ENCODE measurements at regions not wholly inside any gene's neighbourhood (a gene's known extent, or its start where the extent isn't known, plus 50 kb on each side); places are given as distances from the start of the nearest gene placed in this dataset.

DNA sequence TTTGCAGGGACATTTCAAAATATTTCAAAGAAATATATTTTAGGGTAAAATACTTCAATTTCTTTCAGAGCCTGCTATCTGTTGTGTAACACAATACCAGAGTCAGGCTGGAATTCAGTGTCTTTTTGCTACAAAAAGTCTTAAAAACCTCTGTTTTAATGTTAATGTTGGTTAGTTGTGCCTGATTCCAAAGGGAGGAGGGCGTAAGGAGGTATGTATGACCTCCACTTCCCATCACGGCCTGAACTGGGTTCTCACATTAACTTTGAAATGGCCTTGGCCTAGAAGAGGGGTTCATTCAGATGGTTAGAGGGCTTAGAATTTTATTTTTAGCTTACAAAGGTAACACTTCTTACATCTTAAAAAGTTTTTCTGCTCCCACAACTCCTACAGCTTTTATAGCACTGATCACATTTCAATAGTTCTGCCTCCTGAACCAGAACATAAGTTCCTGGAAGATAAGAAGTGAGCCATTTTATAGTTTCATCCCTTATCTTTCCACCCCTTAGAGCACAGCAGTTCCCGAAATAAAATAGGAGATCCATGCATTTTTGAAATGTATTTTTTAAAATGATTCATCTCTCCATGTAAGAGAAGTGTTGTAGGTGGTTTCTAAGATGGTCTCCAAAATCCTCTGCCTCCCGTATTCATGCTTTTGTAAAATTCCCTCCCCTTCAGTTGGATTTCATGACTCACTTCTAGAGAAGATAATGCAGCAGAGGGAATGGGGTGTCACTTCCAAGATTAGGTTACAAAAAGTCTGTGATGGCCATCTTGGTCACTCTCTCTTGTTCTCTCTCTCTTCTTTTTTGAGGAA lies 543.1 kb upstream of the NECTIN3 start:
- no peak for DNase-seq (ENCODE audit: low read depth)

DNA sequence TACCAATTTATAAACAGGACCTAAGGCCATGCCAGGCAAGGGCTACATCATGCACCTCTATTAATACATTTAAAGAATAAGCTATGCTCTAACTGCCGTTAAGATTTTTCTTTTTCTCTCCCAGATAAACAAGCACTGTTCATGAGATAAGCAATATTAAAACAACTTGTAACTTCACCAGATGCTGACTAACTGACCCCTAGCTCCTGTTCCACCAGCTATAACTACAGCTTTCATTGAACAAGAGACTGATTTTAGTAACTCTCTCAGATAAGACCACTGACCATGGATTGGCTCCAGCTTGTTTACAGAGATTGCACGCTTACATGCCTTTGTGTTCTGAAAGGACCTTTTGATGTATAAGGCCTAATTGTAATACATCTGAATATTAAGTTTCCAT lies 540.7 kb upstream of the NECTIN3 start:
- DNase-seq (ENCODE audit: low read depth): no peak

DNA sequence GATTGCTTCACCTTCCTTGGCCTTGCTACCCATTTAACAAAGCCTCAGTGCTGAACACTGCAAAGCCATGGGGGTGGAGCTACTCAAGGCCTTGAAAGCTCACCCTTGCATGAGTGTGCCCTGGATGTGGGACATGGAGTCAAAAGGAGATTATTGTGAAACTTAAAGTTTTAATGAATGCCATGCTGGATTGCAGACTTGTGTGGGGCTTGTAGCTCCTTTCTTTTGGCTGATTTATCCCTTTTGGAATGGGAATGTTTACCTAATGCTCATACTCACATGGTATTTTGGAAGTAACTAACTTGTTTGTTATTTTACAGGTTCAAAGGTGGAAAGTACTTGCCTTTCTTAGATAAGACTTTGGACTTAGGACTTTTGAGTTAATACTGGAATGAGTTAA lies 538.5 kb upstream of the NECTIN3 start:
- DNase-seq (ENCODE audit: low read depth): no peak

DNA sequence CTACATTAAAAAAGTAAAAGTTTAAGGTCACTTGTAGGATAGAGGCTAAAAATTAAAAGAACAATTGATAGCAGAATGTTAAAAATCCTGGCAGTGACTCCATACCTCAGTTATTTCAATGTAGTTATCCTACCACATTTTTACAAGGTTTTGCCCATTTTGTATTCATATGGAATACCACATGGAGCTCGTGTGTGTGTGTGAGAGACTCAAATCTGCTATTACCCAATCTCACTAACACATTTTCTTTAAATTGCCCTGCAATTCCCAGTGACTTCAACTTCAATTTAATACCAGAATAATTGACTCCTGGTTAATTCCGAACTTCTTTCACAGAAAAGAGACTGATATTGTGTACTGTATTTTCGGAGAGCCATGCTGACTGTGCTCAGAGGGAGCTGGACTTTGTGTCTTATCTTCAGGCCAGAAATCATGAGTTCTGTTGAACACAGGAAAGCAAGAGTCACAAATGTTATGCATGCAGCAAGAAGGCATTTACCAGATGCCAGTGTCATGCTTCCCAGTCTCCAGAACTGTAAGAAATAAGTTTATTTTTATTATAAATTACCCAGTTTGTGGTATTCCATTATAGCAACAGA lies 529.0 kb upstream of the NECTIN3 start:
- DNase-seq (ENCODE audit: low read depth): no peak

DNA sequence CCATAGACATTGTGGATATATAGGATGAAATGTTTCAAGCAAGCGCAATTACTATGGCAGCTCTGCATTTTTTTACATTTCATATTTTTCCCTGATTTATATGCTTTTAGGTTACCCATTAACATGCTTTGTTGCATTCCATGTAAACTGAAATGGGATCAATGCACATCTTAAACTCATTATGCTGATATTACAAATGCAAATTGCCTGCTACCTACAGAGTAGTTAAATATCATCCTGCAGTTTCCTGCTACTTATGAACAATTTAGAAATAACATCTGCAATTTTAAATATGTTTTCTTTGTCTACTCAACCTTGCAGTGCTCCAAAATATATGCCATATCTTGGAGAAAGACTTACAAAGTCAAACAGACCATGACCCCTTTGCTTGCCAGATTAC lies 526.9 kb upstream of the NECTIN3 start:
- no peak for DNase-seq (ENCODE audit: low read depth)

DNA sequence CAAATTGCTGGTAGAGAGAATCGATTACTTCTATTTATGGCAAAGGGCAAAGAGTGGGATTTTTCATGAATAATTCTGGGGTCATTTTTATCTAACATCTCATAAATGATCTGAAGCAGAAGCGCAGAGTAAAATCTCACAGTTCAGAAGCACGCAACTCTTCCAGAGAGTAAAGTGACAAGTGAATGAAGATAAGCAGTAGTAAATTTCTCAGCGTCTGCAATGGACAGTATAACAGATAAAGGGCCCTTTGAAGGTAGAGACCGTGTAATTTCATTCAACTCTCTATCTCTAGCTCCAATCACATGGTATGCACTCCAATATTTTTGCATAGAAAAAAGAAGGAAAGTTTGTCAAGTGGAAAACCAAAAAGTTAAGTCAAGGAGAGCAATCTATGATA lies 521.1 kb upstream of the NECTIN3 start:
- no peak for DNase-seq (ENCODE audit: low read depth)

DNA sequence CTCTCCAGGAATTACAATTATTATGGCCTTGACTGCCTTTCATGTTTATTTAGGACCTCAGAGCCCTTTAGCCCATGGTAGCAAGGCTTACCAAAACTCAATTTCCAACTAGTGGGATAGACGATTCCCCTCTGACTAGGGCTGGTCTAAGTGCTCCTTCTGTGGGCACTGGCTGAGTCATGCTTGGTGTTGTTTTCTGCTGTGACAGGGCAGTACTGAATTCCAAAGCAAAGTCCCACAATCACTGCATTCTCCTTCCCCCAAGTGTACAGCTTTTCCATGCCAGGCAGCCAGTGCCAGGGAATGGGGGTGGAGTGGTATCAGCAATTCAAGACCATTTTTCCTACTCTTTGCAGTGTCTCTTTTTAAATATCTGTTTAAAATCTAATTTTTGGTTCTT lies 509.0 kb upstream of the NECTIN3 start:
- DNase-seq (ENCODE audit: low read depth): no peak

DNA sequence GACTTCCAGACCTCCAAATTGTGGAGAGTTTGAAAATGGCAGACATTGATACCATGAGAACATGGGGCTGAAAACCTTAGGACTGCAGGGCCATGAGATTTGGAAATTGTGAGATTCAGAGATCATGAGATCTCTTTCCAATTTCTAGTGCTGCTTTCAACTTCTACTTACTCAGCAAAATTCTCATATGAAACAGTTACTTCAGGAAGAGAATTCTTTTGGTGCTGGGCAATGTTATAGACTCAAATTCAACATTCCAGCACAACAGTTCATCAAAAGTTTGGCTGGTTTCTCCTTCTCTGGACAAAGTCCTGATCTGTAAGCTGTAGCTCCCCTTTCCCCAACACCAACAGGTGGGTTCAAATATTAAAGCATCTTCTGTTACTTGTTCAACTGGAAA lies 506.9 kb upstream of the NECTIN3 start:
- no peak for DNase-seq (ENCODE audit: low read depth)

DNA sequence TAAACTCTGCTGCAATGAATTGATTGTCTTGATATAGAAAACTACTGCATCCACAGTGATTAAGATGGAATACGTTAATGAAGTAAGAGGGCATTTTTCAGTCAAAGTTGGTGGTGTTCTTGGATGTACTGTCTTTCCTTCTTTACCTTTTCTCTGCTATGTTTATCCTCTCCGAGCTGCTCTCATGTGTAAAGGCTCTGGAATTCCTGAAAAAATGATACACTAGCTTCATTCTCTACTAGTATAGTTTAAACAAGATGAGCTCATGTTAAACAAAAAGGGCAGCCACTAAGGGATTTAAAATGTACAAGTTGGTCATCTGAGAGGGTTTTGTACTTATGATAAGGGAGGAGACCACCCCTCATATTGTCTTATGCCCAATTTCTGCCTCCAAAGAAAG lies 504.6 kb upstream of the NECTIN3 start:
- no peak for DNase-seq (ENCODE audit: low read depth)

DNA sequence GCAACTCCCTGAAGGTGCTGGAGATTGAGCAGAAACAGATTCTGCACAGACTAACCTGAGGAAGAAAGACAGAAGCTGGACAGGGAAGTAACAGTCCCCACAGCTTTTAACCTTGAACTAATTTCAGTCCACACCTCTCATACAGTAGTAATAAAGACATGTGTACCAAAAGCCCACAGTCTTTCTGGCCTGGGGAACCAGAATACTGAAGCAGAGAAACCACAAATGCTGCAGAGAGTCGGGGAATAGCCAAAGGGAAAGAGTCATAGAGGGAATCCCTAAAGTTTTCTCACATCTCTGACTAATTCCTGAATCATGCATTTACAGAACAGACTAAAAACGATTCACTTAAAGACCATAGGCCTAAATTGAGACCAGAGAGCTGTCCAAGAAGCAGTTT lies 503.4 kb upstream of the NECTIN3 start:
- DNase-seq (ENCODE audit: low read depth): no peak

DNA sequence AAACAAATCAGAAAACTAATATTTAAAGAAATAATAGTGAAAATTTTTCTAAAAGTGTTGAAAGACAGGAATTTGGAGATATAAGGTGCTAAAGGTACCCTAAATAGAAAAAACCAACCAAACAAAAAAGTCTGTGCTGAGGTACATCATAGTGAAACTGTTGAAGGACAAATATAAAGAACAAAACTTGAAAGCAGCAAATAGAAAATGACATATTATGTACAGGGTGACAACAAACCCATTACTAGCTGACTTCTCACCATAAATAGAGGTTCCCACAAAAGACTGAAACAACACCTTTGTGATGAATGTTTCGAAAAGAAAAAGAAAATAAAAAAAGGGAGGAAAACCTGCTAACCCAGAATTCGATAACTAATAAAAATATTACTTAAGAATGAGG lies 502.5 kb upstream of the NECTIN3 start:
- DNase-seq (ENCODE audit: low read depth): no peak

DNA sequence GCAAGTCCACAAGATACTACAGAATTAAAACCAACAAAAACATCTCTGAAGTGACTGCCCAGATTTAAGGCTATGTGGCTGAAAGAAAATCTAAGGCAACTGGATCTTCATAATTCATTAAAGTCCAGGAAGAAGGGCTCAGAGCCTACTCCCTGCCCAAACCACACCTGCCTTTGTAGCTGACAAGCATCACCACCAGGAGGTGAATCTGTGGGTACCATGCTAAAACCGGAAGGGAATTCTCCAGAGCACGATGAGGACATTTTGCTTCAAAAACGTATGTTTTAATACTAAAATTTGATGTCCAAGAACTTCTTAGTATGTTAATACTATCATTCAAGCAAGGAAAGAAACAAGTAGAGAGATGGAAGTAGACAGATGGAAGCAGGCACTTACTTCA lies 495.9 kb upstream of the NECTIN3 start:
- no peak for DNase-seq (ENCODE audit: low read depth)

DNA sequence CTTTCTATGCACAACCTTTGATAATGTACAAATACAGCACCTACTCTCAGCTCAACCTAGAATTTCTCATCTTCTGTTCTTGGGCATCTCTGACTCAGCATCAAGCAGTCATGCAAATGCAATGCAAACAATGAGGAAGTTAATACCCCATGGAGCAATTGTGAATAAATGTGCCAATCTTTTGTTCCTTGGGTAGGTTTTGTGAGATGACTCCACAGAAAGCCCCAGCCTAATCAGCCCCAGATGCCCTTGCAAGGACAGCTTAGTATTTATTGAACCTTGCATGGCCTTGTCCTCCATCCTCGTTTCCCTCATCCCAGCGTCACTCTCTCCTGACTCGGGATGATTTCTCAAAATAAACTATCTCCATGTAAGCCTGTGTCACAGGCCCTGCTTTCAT lies 494.7 kb upstream of the NECTIN3 start:
- DNase-seq (ENCODE audit: low read depth): no peak

DNA sequence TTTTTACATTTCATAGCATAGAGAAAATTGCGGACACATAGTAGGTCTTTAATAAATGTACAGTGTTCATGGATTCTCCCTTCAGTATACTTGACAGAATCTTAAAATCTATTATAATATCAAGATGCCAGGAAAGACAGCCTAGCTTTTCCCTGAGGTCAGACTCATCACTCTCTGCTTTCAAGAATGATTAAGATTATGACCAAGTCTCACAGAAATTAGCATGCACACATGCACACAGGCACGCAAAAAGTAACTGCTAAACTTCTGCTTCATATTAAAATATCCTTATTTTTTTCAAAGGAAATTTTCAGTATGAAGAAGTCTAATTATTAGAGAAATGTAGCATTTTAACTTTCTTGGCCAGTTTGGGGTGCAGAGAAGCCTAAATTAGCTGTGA lies 493.8 kb upstream of the NECTIN3 start:
- DNase-seq (ENCODE audit: low read depth): no peak

DNA sequence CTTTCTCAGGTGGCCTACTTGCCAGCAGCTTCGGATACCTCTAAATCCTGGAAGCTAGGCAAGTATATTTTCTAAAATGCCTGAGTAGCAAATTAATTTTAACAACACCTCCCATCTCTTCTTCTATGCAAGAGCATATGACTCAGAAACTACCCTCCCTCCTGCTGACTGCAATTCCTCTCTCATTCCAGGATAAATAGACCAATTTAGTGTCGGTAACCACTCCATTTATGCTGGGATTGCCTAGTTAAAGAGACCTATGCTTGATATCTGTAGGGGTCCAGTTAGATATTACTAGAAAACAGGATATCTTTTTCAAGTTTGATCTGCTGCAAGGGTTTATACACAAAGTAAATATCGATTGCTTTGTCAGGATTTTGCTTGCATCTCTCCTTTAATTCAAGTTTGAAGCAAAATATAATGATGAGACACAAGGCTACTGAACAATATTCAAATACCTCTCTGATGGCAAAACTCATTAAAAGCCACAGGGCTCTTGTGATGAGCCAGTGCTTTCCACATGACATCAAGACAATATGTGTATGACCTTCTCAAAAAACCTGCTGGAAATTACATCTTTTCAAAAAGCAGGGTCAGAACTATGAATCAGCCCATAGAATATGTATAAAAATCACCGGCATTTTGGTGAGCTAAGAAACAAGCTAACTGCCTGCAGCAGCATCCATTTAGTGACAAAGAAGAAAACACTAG lies 491.6 kb upstream of the NECTIN3 start:
- DNase-seq (ENCODE audit: low read depth): no peak

DNA sequence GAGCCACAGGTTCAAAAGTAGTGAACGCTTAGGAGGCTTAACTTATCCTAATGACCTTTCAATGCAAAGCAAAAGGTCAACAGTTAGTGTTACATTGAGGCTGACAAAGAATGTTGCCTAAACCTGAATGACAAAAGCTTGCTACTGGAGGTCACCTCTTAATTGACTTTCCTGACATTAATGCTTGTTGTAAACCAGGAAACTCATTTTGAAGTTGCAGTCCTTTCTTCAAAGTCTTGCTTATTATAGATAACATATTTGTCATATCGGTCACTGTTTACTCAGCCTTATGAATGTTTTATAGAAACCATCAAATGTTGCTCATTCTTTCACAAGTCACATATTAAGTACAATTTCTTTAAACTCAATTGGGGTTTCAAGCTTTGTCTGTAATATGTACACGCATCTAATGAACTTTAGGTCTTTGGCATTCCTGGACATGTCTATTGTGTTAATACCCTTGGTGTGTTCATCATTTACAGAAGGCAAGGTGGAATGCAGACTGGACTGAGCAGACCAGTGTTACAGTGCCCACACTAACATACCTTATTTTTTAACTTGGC lies 488.2 kb upstream of the NECTIN3 start:
- DNase-seq (ENCODE audit: low read depth): no peak

DNA sequence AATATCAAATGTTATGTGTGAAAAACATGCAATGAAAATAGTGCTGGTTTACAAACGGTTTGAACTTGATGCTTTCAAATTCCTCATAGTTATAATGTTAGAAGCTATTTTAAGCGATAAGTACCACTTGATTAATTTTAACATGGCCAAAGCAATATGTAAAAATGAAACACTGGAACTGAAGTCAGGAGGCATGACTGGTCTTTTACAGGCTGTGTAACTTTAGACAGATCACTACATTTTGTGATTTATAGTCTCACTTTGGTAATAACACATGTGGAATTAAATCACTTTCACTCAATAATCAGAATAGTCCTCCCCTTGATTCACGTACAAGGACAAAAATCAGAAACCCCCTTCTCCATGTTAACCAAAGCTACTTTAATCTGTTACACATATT lies 482.7 kb upstream of the NECTIN3 start:
- no peak for DNase-seq (ENCODE audit: low read depth)

DNA sequence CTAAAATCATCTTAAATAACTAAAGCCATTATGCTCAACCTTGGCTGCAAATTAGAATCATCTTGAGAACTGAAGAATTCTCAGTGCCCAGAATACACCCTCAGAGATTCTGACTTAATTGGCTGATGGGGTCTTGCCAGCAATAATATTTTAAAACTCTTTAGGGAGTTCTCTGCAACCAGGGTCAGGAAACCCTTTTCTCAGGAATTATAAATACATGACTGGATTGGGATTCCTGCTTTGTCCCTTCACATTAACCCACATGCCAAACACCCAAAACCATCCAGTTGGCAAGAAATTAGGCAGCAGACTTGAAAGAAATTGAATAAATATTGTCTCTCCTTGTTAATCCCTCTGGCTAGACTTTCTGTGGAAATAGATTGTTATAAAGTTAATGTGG lies 482.3 kb upstream of the NECTIN3 start:
- DNase-seq (ENCODE audit: low read depth): no peak

DNA sequence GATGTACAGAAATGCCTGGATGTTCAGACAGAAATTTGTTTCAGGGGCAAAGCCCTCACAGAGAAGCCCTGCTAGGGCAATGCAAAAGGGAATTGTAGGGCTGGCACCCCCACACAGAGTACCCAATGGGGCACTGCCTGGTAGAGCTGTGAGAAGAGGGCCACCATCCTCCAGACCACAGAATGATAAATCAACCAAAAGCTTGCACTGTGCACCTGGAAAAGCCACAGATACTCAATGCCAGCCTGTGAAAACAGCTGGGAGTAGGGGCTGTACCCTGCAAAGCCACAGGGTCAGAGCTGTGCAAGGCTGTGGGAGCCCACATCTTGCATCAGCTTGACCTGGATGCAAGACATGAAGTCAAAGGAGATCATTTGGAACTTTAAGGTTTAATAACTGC lies 477.9 kb upstream of the NECTIN3 start:
- DNase-seq (ENCODE audit: low read depth): no peak

DNA sequence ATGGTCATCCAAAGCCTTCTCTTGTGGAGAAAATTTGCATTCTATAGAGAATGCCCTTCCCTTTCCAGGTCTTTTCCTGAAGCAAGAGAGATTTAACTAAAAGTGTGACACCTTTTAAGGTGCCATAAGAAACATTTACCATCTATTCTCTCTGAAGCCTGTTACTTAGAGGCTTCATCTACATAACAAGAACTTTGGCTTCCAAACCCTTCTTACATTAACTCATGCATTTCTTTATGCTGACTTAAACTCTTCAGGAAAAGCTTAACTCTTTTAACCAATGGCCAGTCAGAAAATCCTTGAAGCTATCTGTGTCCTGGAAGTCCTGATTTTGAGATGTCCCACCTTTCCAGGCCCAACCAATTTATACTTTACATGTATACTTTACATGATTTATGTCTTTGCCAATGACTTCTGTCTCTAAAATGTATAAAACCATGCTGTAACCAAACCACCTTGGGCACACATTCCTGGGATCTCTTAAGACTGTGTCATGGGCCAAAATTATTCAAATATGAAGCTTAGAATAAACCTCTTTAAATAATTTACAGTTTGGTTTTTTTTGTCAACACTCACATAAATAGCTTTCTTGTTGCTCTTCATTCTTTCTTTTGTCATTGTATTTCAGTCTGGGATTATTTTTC lies 472.6 kb upstream of the NECTIN3 start:
- no peak for DNase-seq (ENCODE audit: low read depth)

DNA sequence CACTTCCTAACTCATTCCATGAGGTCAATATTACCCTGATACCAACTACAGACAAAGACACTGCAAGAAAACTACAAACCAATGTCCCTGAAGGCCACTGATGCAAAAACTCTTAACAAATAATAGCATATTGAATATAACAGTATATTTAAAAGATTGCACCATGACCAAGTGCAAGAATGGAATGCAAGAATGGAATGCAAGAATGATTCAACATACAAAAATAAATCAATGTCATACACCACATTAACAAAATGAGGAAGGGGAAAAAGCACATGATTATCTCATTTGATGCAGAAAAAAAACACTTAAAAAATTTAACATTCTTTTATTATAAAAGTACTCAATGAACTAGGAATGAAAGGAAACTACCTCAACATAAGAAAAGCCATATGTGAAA lies 463.1 kb upstream of the NECTIN3 start:
- no peak for DNase-seq (ENCODE audit: low read depth)

DNA sequence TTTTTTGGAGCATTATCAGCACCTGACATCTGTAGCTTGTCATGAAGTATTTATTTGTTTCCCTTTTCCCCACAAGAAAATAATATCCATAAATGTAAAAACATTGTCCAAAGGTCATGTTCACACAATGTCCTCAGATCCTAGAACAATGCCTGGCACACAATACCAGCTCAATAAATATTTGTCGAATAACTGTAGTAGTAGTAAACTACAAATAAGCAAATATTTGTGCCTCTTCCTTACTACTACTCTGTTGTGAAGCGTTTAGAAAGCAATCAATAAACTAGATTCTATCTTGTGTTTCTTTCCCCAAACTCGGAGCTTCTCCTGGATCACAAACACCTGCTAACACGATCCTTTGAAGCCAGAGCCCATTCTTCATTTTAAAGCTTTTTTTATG lies 459.6 kb upstream of the NECTIN3 start:
- no peak for DNase-seq (ENCODE audit: low read depth)

DNA sequence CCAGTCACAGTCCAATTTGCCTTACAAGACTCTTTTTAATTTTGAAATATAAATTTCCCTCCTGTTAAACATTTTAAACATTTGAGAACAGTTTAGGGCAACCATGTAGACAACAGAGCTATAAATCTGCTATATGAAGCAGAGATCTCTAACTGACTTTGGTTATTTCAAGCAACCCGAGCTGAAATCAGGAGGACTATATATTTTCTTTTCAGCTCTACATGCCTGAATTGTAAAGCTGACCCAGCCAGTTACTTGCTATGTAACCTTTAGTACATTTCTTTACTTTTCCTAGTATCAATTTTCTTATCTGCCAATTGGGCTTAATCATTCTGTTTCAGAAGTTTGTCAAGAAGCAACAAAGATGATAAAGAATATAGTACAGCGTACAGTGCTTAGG lies 457.4 kb upstream of the NECTIN3 start:
- DNase-seq (ENCODE audit: low read depth): no peak

All from stimulated activated CD8-positive, alpha-beta memory T cell treated with anti-CD3 and anti-CD28 coated beads, Interleukin-15, amount 100 ng/mL, for 24 hours (primary cell).